Stimulated activated CD4-positive, alpha-beta T cell treated with anti-CD3 and anti-CD28 coated beads, Interleukin-15, amount 100 ng/mL, for 1 hour (primary cell): ENCODE measurements at regions not wholly inside any gene's neighbourhood (a gene's known extent, or its start where the extent isn't known, plus 50 kb on each side); places are given as distances from the start of the nearest gene placed in this dataset.

ENCODE experiments used
- DNase-seq, 2 donors: peaks; one replicate each; pipeline ENCODE4 v3.0.0-alpha.2; 2020; ENCODE audit warnings: low read depth in 1 of 2, low spot score in 1 of 2

DNA sequence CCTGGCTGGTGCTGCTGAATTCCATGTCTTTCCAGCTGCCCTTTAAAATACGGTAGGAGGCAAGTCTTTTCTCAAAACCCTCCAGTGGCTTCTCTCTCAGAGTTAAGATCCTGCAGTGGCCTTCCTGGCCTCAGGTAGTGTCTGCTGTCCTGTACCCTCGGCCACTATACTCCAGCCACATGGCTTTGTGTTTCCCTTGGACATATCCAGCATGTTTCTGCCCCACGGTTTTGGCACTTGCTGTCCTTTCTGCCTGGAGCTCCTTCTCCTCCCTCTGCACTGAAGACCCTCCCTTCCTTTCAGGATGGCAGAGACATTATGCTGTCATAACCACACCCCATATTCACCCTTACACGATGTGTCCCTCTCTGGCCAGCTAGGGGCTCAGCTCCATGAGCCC lies 76.5 kb upstream of the B3GAT1 start:
- no peak for DNase-seq

- DNase-seq = no peak
Observed at GRCh38 chr11:134487696-134488095, 75.7 kb upstream of the B3GAT1 start.

GRCh38 chr11:134486704-134487103 lies 74.7 kb upstream of the B3GAT1 start:
- DNase-seq = no peak

DNA sequence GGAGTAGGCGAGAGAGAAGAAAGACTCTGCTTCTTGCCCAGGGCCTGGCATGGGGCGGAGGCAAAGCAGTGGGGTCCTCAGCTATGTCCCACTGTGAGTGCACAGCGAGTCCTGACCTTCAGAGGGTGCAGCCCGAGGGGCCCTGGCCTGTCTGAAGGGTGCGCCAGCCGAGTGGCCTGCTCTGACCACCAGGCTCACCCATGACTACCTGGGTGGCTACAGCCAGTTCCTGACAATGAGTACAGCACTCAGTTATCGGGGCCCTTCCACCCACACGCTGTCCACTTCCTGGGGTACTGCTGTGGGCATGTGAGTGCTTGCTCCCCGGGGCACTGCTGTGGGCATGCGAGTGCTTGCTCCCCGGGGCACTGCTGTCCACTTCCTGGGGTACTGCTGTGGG lies 74.1 kb upstream of the B3GAT1 start:
- no peak for DNase-seq

GRCh38 chr11:134485316-134485715 lies 73.3 kb upstream of the B3GAT1 start:
- no peak for DNase-seq

GRCh38 chr11:134483857-134484256 lies 71.8 kb upstream of the B3GAT1 start:
- DNase-seq = no peak

- DNase-seq = no peak
Observed at GRCh38 chr11:134483291-134483690, 71.2 kb upstream of the B3GAT1 start.

- DNase-seq = no peak
Observed at GRCh38 chr11:134482865-134483264, 70.8 kb upstream of the B3GAT1 start.

GRCh38 chr11:134481933-134482527 lies 70.0 kb upstream of the B3GAT1 start:
- no peak for DNase-seq

DNA sequence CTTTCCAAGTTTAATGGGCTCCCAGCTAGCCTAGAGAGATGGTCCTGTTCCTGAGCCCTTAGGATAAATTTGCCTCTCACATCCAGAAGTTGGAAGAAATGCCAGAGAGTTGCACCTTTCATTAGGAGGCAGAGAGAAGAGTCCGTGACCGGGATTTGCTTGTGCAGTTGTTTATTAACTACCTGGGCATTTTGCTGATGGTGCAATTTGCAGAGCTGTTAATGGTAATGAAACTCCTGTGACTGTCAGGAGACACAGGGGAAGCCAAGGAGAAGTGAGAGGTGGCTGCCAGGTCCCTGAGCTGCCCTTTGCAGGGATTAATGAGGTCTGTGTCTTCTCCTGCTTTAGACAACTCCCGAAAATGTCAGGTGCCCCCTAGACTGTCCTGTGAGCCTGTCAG lies 69.1 kb upstream of the B3GAT1 start:
- DNase-seq = no peak

DNA sequence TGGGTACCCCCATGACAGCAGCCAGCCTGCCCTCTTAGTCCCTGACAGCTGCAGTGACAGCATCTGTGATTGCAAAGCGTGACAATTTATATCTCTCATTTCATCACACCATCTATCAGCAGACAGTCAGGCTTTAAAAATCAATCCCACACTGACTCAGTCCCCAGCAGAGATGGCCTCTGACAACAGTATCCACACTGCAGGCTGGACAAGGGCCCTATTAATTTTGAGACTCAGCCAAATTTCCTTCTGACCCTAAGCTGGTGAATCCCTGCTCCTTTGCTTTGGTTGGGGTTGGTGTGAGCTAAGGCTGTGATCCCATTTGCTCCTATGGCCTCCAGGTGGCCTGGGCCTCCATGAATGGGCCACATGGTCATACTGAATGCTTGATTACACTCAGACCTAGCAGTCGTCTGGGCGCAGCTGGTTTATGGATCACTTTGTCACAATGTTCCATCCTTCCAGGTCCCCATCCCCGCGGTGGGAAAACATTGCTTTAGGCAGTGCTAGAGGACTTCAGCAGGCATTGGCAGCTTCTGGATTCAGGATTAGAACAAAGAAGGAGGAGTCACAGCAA lies 68.2 kb upstream of the B3GAT1 start:
- no peak for DNase-seq

GRCh38 chr11:134479206-134480135 lies 67.4 kb upstream of the B3GAT1 start:
- DNase-seq = no peak

DNA sequence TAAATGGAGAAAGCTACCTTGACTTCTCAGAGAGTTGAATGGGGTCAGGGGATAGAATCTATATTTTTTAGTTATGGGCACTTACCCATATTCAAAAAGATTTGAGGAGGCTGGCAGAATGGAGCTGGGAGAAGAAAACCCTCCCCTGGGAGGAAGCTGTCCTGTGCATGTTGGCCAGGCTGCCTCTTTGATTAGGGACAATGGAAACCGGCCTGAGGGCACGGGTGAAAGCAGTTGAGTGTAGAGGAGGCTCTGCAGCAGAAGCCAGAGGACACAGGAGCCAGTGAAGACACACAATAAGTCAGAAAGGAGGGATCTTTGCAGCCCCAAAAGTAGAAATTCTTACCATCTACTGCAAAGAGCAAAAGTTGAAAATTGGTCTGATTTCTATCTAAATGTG lies 66.6 kb upstream of the B3GAT1 start:
- no peak for DNase-seq

GRCh38 chr11:134478176-134478575 lies 66.1 kb upstream of the B3GAT1 start:
- DNase-seq = no peak

GRCh38 chr11:134477486-134477885 lies 65.4 kb upstream of the B3GAT1 start:
- no peak for DNase-seq

GRCh38 chr11:134476435-134477021 lies 64.5 kb upstream of the B3GAT1 start:
- DNase-seq = no peak

DNA sequence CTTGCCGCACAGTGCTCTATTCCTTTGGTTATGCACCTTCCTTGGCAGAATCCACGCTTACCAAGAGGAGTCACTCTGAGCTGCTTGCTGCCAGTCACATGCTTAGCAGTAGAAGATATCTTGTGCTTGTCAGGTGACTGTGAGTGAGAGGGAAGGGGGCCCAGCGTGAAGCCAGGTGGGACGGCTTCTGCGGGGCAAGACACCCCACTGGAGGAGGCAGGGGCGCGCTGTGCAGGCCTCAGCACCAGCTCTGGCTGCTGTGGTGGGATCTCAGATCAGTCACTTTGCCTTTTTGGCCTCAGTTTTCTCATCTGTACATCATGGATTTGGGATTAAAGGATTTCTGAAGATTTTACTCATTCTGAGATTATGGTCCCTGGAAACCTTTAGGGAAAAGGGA lies 63.9 kb upstream of the B3GAT1 start:
- no peak for DNase-seq

GRCh38 chr11:134474942-134475341 lies 62.9 kb upstream of the B3GAT1 start:
- no peak for DNase-seq

GRCh38 chr11:134474070-134474860 lies 62.2 kb upstream of the B3GAT1 start:
- no peak for DNase-seq

GRCh38 chr11:134471716-134472455 lies 59.8 kb upstream of the B3GAT1 start:
- no peak for DNase-seq
